Stimulated activated CD8-positive, alpha-beta memory T cell treated with anti-CD3 and anti-CD28 coated beads, Interleukin-15, amount 100 ng/mL, for 1 hour (primary cell): ENCODE measurements at regions not wholly inside any gene's neighbourhood (a gene's known extent, or its start where the extent isn't known, plus 50 kb on each side); places are given as distances from the start of the nearest gene placed in this dataset.
"Not testable (repeated sequence)": the region's sequence is repeated elsewhere in the genome, so short reads cannot be mapped to it uniquely, and the experiment has no call there.

Experiments used
- DNase-seq: peaks from one replicate; pipeline ENCODE4 v3.0.0-alpha.2; 2020; ENCODE audit warnings: low read depth

GRCh38 chrX:131595120-131595519 is 51.2 kb downstream of the OR13H1 start:
- DNase-seq = no peak

GRCh38 chrX:131607792-131608369 is 64.0 kb downstream of the OR13H1 start:
- no peak for DNase-seq

- no peak for DNase-seq
Observed at GRCh38 chrX:131609480-131609879, 65.6 kb downstream of the OR13H1 start.

GRCh38 chrX:131613260-131613659 is 69.4 kb downstream of the OR13H1 start:
- no peak for DNase-seq

GRCh38 chrX:131614241-131614640 is 70.4 kb downstream of the OR13H1 start:
- no peak for DNase-seq

- DNase-seq = no peak
Observed at GRCh38 chrX:131617182-131617581, 73.3 kb downstream of the OR13H1 start.

GRCh38 chrX:131621650-131622049 is 77.8 kb downstream of the OR13H1 start:
- DNase-seq = no peak

GRCh38 chrX:131626681-131627296 is 82.9 kb downstream of the OR13H1 start:
- no peak for DNase-seq

- DNase-seq = no peak
Observed at GRCh38 chrX:131630534-131630933, 86.7 kb downstream of the OR13H1 start.

- peak; percentile 2 for DNase-seq
Observed at GRCh38 chrX:131633285-131633917, 89.5 kb downstream of the OR13H1 start.

GRCh38 chrX:131634900-131635299 is 91.0 kb downstream of the OR13H1 start:
- DNase-seq = no peak

GRCh38 chrX:131646106-131646505 is 102.2 kb downstream of the OR13H1 start:
- DNase-seq = no peak

GRCh38 chrX:131649741-131650140 is 105.9 kb downstream of the OR13H1 start:
- no peak for DNase-seq

- DNase-seq = no peak
Observed at GRCh38 chrX:131650637-131651410, 107.0 kb downstream of the OR13H1 start.

GRCh38 chrX:131663726-131664125 is 119.9 kb downstream of the OR13H1 start:
- not testable (repeated sequence) for DNase-seq

- DNase-seq = no peak
Observed at GRCh38 chrX:131671735-131672134, 127.9 kb downstream of the OR13H1 start.

GRCh38 chrX:131675596-131676194 is 131.8 kb downstream of the OR13H1 start:
- DNase-seq = no peak

- peak; percentile 0 for DNase-seq
Observed at GRCh38 chrX:131677655-131678628, 134.1 kb downstream of the OR13H1 start.

- DNase-seq = not testable (repeated sequence)
Observed at GRCh38 chrX:131682735-131683134, 138.9 kb downstream of the OR13H1 start.

- no peak for DNase-seq
Observed at GRCh38 chrX:131693359-131693758, 149.5 kb downstream of the OR13H1 start.

- not testable (repeated sequence) for DNase-seq
Observed at GRCh38 chrX:131696989-131697388, 153.1 kb downstream of the OR13H1 start.
